ENCODE measurements at regions not wholly inside any gene's neighbourhood (a gene's known extent, or its start where the extent isn't known, plus 50 kb on each side); places are given as distances from the start of the nearest gene placed in this dataset.

DNA sequence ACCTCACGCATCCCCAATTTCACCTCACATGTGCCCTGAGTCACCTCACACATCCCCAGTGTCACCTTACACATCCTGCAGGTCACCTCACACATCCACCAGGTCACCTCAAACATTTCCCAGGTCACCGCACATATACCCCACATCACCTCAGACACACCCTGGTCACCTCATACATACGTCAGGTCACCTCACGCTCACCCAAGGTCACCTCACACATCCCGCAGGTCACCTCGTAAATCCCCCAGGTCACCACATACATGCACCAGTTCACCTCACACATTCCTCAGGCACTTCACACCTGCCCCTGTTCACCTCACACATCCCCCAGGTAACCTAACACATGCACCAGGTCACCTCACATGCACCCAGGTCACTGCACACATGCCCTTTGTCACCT, 864.0 kb downstream of the TMEM121 start:
- no peaks in the 10 kb centered on the region for H3K79me2 ChIP-seq (replicated peaks; ENCODE audit: insufficient read depth)
- H3K9me3 Mint-ChIP-seq, result peaks cover 99% of the 10 kb centered on the region

More for the DNA sequence above, 864.0 kb downstream of the TMEM121 start:
- Mint-ChIP-seq H3K4me1 (no peaks in the 10 kb centered on the region), H3K36me3 (ENCODE audit: low read depth) (peaks cover 46% of the 10 kb centered on the region), H3K27ac (no peak overlapping the region), H3K27me3 (ENCODE audit: insufficient read depth, low read depth, poor library complexity) (peaks cover 14% of the 10 kb centered on the region), H3K4me3 (no peak overlapping the region)
- no peaks in the 10 kb centered on the region for H3K4me1 ChIP-seq (ENCODE audit: insufficient read depth)
- no peaks in the 10 kb centered on the region for H3F3A ChIP-seq (replicated peaks; ENCODE audit: low read depth)
- H3K9me2 ChIP-seq (ENCODE audit: insufficient read depth), result no peaks in the 10 kb centered on the region
- no peaks in the 10 kb centered on the region for H4K20me1 ChIP-seq (replicated peaks; ENCODE audit: insufficient read depth)
- no peak overlapping the region for H3K4me2 ChIP-seq
- H3K4me3 ChIP-seq, result no peak overlapping the region
- TF ChIP-seq ZNF331 (CRISPR knock-in tag; IDR thresholded peaks at IDR 0.05; ENCODE audit: low read depth) (no peak), STAT1 (IDR thresholded peaks at IDR 0.05; ENCODE audit: unreplicated experiment) (no peak), CREB1 (CRISPR knock-in tag; IDR thresholded peaks at IDR 0.05; ENCODE audit: low read depth) (no peak), NANOG (IDR thresholded peaks at IDR 0.05; ENCODE audit: borderline replicate concordance) (no peak), ZNF114 (CRISPR knock-in tag; IDR thresholded peaks at IDR 0.05) (no peak), EZH2phosphoT487 (IDR thresholded peaks at IDR 0.05; ENCODE audit: unreplicated experiment) (no peak), POLR2AphosphoS5 (IDR thresholded peaks at IDR 0.05; ENCODE audit: low read depth) (no peak), JUNB (IDR thresholded peaks at IDR 0.05; ENCODE audit: unreplicated experiment) (no peak)
- TF ChIP-seq, protein P1, sequence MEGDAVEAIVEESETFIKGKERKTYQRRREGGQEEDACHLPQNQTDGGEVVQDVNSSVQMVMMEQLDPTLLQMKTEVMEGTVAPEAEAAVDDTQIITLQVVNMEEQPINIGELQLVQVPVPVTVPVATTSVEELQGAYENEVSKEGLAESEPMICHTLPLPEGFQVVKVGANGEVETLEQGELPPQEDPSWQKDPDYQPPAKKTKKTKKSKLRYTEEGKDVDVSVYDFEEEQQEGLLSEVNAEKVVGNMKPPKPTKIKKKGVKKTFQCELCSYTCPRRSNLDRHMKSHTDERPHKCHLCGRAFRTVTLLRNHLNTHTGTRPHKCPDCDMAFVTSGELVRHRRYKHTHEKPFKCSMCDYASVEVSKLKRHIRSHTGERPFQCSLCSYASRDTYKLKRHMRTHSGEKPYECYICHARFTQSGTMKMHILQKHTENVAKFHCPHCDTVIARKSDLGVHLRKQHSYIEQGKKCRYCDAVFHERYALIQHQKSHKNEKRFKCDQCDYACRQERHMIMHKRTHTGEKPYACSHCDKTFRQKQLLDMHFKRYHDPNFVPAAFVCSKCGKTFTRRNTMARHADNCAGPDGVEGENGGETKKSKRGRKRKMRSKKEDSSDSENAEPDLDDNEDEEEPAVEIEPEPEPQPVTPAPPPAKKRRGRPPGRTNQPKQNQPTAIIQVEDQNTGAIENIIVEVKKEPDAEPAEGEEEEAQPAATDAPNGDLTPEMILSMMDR (conservative IDR thresholded peaks at IDR 0.05; ENCODE audit: low read depth in 2 of 2), result no peak
- TF ChIP-seq, protein P2, sequence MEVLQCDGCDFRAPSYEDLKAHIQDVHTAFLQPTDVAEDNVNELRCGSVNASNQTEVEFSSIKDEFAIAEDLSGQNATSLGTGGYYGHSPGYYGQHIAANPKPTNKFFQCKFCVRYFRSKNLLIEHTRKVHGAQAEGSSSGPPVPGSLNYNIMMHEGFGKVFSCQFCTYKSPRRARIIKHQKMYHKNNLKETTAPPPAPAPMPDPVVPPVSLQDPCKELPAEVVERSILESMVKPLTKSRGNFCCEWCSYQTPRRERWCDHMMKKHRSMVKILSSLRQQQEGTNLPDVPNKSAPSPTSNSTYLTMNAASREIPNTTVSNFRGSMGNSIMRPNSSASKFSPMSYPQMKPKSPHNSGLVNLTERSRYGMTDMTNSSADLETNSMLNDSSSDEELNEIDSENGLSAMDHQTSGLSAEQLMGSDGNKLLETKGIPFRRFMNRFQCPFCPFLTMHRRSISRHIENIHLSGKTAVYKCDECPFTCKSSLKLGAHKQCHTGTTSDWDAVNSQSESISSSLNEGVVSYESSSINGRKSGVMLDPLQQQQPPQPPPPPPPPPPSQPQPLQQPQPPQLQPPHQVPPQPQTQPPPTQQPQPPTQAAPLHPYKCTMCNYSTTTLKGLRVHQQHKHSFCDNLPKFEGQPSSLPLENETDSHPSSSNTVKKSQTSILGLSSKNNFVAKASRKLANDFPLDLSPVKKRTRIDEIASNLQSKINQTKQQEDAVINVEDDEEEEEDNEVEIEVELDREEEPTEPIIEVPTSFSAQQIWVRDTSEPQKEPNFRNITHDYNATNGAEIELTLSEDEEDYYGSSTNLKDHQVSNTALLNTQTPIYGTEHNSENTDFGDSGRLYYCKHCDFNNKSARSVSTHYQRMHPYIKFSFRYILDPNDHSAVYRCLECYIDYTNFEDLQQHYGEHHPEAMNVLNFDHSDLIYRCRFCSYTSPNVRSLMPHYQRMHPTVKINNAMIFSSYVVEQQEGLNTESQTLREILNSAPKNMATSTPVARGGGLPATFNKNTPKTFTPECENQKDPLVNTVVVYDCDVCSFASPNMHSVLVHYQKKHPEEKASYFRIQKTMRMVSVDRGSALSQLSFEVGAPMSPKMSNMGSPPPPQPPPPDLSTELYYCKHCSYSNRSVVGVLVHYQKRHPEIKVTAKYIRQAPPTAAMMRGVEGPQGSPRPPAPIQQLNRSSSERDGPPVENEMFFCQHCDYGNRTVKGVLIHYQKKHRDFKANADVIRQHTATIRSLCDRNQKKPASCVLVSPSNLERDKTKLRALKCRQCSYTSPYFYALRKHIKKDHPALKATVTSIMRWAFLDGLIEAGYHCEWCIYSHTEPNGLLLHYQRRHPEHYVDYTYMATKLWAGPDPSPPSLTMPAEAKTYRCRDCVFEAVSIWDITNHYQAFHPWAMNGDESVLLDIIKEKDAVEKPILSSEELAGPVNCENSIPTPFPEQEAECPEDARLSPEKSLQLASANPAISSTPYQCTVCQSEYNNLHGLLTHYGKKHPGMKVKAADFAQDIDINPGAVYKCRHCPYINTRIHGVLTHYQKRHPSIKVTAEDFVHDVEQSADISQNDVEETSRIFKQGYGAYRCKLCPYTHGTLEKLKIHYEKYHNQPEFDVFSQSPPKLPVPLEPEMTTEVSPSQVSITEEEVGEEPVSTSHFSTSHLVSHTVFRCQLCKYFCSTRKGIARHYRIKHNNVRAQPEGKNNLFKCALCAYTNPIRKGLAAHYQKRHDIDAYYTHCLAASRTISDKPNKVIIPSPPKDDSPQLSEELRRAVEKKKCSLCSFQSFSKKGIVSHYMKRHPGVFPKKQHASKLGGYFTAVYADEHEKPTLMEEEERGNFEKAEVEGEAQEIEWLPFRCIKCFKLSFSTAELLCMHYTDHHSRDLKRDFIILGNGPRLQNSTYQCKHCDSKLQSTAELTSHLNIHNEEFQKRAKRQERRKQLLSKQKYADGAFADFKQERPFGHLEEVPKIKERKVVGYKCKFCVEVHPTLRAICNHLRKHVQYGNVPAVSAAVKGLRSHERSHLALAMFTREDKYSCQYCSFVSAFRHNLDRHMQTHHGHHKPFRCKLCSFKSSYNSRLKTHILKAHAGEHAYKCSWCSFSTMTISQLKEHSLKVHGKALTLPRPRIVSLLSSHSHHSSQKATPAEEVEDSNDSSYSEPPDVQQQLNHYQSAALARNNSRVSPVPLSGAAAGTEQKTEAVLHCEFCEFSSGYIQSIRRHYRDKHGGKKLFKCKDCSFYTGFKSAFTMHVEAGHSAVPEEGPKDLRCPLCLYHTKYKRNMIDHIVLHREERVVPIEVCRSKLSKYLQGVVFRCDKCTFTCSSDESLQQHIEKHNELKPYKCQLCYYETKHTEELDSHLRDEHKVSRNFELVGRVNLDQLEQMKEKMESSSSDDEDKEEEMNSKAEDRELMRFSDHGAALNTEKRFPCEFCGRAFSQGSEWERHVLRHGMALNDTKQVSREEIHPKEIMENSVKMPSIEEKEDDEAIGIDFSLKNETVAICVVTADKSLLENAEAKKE (CRISPR knock-in tag; IDR thresholded peaks at IDR 0.05), result no peak
- TF ChIP-seq, protein P3, sequence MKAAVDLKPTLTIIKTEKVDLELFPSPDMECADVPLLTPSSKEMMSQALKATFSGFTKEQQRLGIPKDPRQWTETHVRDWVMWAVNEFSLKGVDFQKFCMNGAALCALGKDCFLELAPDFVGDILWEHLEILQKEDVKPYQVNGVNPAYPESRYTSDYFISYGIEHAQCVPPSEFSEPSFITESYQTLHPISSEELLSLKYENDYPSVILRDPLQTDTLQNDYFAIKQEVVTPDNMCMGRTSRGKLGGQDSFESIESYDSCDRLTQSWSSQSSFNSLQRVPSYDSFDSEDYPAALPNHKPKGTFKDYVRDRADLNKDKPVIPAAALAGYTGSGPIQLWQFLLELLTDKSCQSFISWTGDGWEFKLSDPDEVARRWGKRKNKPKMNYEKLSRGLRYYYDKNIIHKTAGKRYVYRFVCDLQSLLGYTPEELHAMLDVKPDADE (IDR thresholded peaks at IDR 0.05), result no peak
- TF ChIP-seq, protein P4, sequence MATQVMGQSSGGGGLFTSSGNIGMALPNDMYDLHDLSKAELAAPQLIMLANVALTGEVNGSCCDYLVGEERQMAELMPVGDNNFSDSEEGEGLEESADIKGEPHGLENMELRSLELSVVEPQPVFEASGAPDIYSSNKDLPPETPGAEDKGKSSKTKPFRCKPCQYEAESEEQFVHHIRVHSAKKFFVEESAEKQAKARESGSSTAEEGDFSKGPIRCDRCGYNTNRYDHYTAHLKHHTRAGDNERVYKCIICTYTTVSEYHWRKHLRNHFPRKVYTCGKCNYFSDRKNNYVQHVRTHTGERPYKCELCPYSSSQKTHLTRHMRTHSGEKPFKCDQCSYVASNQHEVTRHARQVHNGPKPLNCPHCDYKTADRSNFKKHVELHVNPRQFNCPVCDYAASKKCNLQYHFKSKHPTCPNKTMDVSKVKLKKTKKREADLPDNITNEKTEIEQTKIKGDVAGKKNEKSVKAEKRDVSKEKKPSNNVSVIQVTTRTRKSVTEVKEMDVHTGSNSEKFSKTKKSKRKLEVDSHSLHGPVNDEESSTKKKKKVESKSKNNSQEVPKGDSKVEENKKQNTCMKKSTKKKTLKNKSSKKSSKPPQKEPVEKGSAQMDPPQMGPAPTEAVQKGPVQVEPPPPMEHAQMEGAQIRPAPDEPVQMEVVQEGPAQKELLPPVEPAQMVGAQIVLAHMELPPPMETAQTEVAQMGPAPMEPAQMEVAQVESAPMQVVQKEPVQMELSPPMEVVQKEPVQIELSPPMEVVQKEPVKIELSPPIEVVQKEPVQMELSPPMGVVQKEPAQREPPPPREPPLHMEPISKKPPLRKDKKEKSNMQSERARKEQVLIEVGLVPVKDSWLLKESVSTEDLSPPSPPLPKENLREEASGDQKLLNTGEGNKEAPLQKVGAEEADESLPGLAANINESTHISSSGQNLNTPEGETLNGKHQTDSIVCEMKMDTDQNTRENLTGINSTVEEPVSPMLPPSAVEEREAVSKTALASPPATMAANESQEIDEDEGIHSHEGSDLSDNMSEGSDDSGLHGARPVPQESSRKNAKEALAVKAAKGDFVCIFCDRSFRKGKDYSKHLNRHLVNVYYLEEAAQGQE (IDR thresholded peaks at IDR 0.05; ENCODE audit: unreplicated experiment), result no peak
- H2AFZ ChIP-seq, result no peak overlapping the region
- no peaks in the 10 kb centered on the region for H3K27me3 ChIP-seq (ENCODE audit: insufficient read depth)
- ATAC-seq, result no peak
- no peak overlapping the region for H3K27ac ChIP-seq (ENCODE audit: low read depth)
- no peak for DNase-seq (ENCODE audit: low spot score)
- peaks cover 5% of the 10 kb centered on the region; the same call in 1 of the 2 replicates for H3K36me3 ChIP-seq (ENCODE audit: insufficient read depth)
